ENCODE measurements at regions not wholly inside any gene's neighbourhood (a gene's known extent, or its start where the extent isn't known, plus 50 kb on each side); places are given as distances from the start of the nearest gene placed in this dataset.

DNA sequence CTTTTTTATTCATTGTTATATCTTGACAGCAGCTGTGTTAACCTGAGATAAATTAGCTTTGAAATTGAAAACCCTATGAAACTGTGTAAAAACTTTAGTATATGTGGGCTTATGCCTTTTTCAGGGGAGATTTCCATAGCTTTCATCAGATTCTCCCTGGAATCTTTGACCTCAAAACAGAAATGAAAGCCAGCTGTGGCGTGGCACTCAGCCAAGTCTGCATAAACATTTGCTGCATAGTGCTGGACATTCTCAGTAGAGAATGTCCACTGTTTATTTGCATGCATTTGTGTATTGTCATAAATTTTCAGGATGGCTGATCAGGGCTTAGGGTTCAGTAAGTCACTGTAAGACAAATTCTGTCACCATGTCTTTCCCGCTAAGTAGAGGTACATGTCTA is 115.3 kb upstream of the NAP1L1 start:
- no peak for TF ChIP-seq EZH2phosphoT487 (IDR thresholded peaks at IDR 0.05)
- TF ChIP-seq, protein P1, sequence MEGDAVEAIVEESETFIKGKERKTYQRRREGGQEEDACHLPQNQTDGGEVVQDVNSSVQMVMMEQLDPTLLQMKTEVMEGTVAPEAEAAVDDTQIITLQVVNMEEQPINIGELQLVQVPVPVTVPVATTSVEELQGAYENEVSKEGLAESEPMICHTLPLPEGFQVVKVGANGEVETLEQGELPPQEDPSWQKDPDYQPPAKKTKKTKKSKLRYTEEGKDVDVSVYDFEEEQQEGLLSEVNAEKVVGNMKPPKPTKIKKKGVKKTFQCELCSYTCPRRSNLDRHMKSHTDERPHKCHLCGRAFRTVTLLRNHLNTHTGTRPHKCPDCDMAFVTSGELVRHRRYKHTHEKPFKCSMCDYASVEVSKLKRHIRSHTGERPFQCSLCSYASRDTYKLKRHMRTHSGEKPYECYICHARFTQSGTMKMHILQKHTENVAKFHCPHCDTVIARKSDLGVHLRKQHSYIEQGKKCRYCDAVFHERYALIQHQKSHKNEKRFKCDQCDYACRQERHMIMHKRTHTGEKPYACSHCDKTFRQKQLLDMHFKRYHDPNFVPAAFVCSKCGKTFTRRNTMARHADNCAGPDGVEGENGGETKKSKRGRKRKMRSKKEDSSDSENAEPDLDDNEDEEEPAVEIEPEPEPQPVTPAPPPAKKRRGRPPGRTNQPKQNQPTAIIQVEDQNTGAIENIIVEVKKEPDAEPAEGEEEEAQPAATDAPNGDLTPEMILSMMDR (IDR thresholded peaks at IDR 0.05): no peak
